GM12891 (cell line): ENCODE measurements at regions not wholly inside any gene's neighbourhood (a gene's known extent, or its start where the extent isn't known, plus 50 kb on each side); places are given as distances from the start of the nearest gene placed in this dataset.
"Not testable (repeated sequence)": the region's sequence is repeated elsewhere in the genome, so short reads cannot be mapped to it uniquely, and the experiment has no call there.

Source experiments
- POLR2A ChIP-seq: IDR thresholded peaks from 2 replicates; pipeline ENCODE4 v1.6.1; 2011; ENCODE audit warnings: low read depth, low read length, control low read depth
- POLR2AphosphoS5 ChIP-seq: IDR thresholded peaks from 2 replicates; pipeline ENCODE4 v1.6.1; 2011; ENCODE audit warnings: low read depth, low read length, control low read depth
- SPI1 ChIP-seq: IDR thresholded peaks from 2 replicates; pipeline ENCODE4 v1.6.1; 2011; ENCODE audit warnings: low read depth, low read length, control low read depth
- TAF1 ChIP-seq: IDR thresholded peaks from 2 replicates; pipeline ENCODE4 v1.6.1; 2011; ENCODE audit warnings: low read depth, low read length, control low read depth

DNA sequence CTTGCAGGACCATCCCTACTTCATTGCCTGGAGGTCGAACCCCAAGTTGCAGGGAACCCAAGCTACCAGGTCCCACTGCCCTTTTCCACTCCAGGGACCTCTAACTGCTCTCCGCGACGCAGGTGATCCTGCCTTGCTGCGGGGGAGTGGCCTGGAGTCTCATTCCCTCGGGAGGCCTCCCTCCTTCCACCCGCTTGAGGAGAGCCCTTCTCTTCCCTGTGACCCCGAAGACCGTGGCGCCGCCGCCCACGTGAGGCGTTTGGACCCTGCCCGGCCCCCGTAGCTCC, 63.0 kb upstream of the AGTPBP1 start:
- not testable (repeated sequence) for TF ChIP-seq POLR2A, POLR2AphosphoS5, TAF1, SPI1
